SK-N-SH (cell line): ENCODE measurements at regions not wholly inside any gene's neighbourhood (a gene's known extent, or its start where the extent isn't known, plus 50 kb on each side); places are given as distances from the start of the nearest gene placed in this dataset.

Experiments
- CTCF ChIA-PET: fragments of 300-600, 350-600 bp; formaldehyde crosslinking; extraction: SDS; loops from one replicate; lab custom pipeline; 2021; lab: Yijun Ruan, JAX
- POLR2A ChIA-PET: fragments of 350-600 bp; sonication (Branson Sonifier 250); formaldehyde crosslinking; extraction: SDS; loops from one replicate; lab custom pipeline; 2020; ENCODE audit warnings: antibody characterized with exemption, inconsistent platforms; lab: Yijun Ruan, JAX
- DNase-seq: peaks from one replicate; pipeline ENCODE4 v3.0.0; 2012
- H2AFZ ChIP-seq: fragments of 200-600 bp; sonication (generic); 2 replicates; pipeline ENCODE4 v1.8.1; 2016; ENCODE audit warnings: antibody characterized with exemption, mild to moderate bottlenecking, low read depth
- H3F3A ChIP-seq: fragments of 200-600 bp; sonication (generic); replicated peaks from 2 replicates; pipeline ENCODE3; 2016; ENCODE audit warnings: antibody characterized with exemption, mild to moderate bottlenecking; ENCODE audit not compliant: insufficient read depth
- H3K27ac ChIP-seq, 2 experiments: fragments of 200-500 bp in 1 of 2; fragments of 200-600 bp in 1 of 2; sonication (Bioruptor generic) in 1 of 2; sonication (generic), shearing (Covaris generic) in 1 of 2; 2 replicates each; pipeline versions ENCODE4 v1.5.1 to v1.6.1; 2014 to 2016; ENCODE audit warnings: low read depth in 2 of 2, inconsistent platforms in 1 of 2, low read length in 1 of 2, mild to moderate bottlenecking in 1 of 2, mixed read lengths in 1 of 2
- H3K27me3 ChIP-seq: fragments of 200-600 bp; sonication (generic), shearing (Covaris generic); 2 replicates; pipeline ENCODE4 v1.6.1; 2016; ENCODE audit warnings: mixed run types; ENCODE audit not compliant: insufficient read depth
- H3K36me3 ChIP-seq, 2 experiments: fragments of 200-500 bp in 1 of 2; fragments of 200-600 bp in 1 of 2; sonication (Bioruptor generic) in 1 of 2; sonication (generic) in 1 of 2; replicated peaks in 1 of 2; 2 replicates each; pipeline versions ENCODE3 to v1.5.1; 2014 to 2016; ENCODE audit warnings: low read length in 1 of 2, mild to moderate bottlenecking in 1 of 2; ENCODE audit not compliant: insufficient read depth in 2 of 2, control insufficient read depth in 1 of 2
- H3K4me1 ChIP-seq, 2 experiments: fragments of 200-500 bp in 1 of 2; fragments of 200-600 bp in 1 of 2; sonication (Bioruptor generic) in 1 of 2; sonication (generic), shearing (Covaris generic) in 1 of 2; 2 replicates each; pipeline versions ENCODE4 v1.5.1 to v1.6.1; 2014 to 2016; ENCODE audit warnings: low read depth in 1 of 2, low read length in 1 of 2, mixed run types in 1 of 2; ENCODE audit not compliant: insufficient read depth in 2 of 2, control insufficient read depth in 1 of 2
- H3K4me2 ChIP-seq: fragments of 200-600 bp; sonication (generic), shearing (Covaris generic); 2 replicates; pipeline ENCODE4 v1.6.1; 2017; ENCODE audit warnings: mixed run types
- H3K4me3 ChIP-seq, 2 experiments: fragments of 200-500 bp in 1 of 2; fragments of 200-600 bp in 1 of 2; sonication (Bioruptor generic) in 1 of 2; sonication (generic), shearing (Covaris generic) in 1 of 2; 2 replicates each; pipeline versions ENCODE4 v1.5.1 to v1.8.1; 2014 to 2016; ENCODE audit warnings: low read depth in 2 of 2, inconsistent platforms in 1 of 2, low read length in 1 of 2, mild to moderate bottlenecking in 1 of 2, mixed read lengths in 1 of 2, moderate library complexity in 1 of 2
- H3K79me2 ChIP-seq: fragments of 200-600 bp; sonication (generic); 2 replicates; pipeline ENCODE4 v1.8.1; 2017; ENCODE audit warnings: mild to moderate bottlenecking; ENCODE audit not compliant: insufficient read depth
- H3K9ac ChIP-seq: fragments of 200-600 bp; sonication (generic); 2 replicates; pipeline ENCODE4 v1.6.1; 2017; ENCODE audit warnings: mixed run types
- H3K9me2 ChIP-seq: fragments of 200-600 bp; sonication (generic); 2 replicates; pipeline ENCODE4 v1.6.1; 2017; ENCODE audit warnings: mixed run types
- H3K9me3 ChIP-seq: fragments of 200-600 bp; sonication (generic); 2 replicates; pipeline ENCODE4 v1.6.1; 2017; ENCODE audit warnings: mixed run types, mild to moderate bottlenecking, moderate library complexity
- H4K20me1 ChIP-seq: fragments of 200-600 bp; sonication (generic); 2 replicates; pipeline ENCODE4 v1.6.1; 2017; ENCODE audit warnings: mild to moderate bottlenecking, mixed run types; ENCODE audit not compliant: insufficient read depth
- EP300 ChIP-seq, 2 experiments: IDR thresholded peaks; 2 replicates each; pipeline versions ENCODE4 v1.4.0 to v1.6.1; 2012; ENCODE audit warnings: borderline replicate concordance in 1 of 2, low read depth in 1 of 2, low read length in 1 of 2
- EZH2phosphoT487 ChIP-seq: fragments of 200-600 bp; sonication (generic); IDR thresholded peaks from 2 replicates; pipeline ENCODE4 v1.6.1; 2017; ENCODE audit warnings: low read depth, mixed run types, mild to moderate bottlenecking, antibody characterized with exemption, moderate library complexity, borderline replicate concordance
- MEF2A ChIP-seq: IDR thresholded peaks from 2 replicates; pipeline ENCODE4 v1.4.0; 2012; ENCODE audit warnings: low read depth, borderline replicate concordance
- MXI1 ChIP-seq: IDR thresholded peaks from 2 replicates; pipeline ENCODE4 v1.6.1; 2012; ENCODE audit warnings: mild to moderate bottlenecking, low read depth, low read length, improper control_type of control experiment
- NFIC ChIP-seq: IDR thresholded peaks from 2 replicates; pipeline ENCODE4 v1.4.0; 2012; ENCODE audit warnings: borderline replicate concordance
- TCF12 ChIP-seq: IDR thresholded peaks from 2 replicates; pipeline ENCODE4 v1.4.0; 2012
- USF1 ChIP-seq: IDR thresholded peaks from 2 replicates; pipeline ENCODE4 v1.4.0; 2012; ENCODE audit warnings: low read depth, borderline replicate concordance
- YY1 ChIP-seq: IDR thresholded peaks from 2 replicates; pipeline ENCODE4 v1.4.0; 2012; ENCODE audit warnings: low read depth, mild to moderate bottlenecking
- WGBS: methylation state at CpG from one replicate; pipeline ENCODE4 v1.1.6; 2017; ENCODE audit warnings: low lambda C conversion rate; 5-methylcytosine and 5-hydroxymethylcytosine counted together
- TF ChIP-seq, protein P1 (sequence below): IDR thresholded peaks from 2 replicates; pipeline ENCODE4 v1.4.0; 2012; ENCODE audit warnings: low read depth, borderline replicate concordance
- TF ChIP-seq, protein P2 (sequence below): fragments of 200-600 bp; sonication (generic); IDR thresholded peaks from 2 replicates; pipeline ENCODE4 v1.6.1; 2017; ENCODE audit warnings: antibody characterized with exemption, mild to moderate bottlenecking, moderate library complexity
- TF ChIP-seq, protein P3 (sequence below): fragments of 150-350 bp; IDR thresholded peaks from 2 replicates; pipeline ENCODE4 v1.6.1; 2016; ENCODE audit warnings: mild to moderate bottlenecking, low read depth, low read length

- Histone ChIP-seq H3K9me2 (no peaks in the 10 kb centered on the region), H3K79me2 (no peaks in the 10 kb centered on the region)
- TF ChIP-seq MEF2A (no peak), USF1 (no peak), TCF12 (no peak), YY1 (no peak), MXI1 (no peak), EZH2phosphoT487 (no peak), NFIC (no peak), EP300 (IDR thresholded peaks at IDR 0.05; ENCODE audit: borderline replicate concordance in 1 of 2, low read depth in 1 of 2, low read length in 1 of 2) (no peak)
- TF ChIP-seq, protein P1, sequence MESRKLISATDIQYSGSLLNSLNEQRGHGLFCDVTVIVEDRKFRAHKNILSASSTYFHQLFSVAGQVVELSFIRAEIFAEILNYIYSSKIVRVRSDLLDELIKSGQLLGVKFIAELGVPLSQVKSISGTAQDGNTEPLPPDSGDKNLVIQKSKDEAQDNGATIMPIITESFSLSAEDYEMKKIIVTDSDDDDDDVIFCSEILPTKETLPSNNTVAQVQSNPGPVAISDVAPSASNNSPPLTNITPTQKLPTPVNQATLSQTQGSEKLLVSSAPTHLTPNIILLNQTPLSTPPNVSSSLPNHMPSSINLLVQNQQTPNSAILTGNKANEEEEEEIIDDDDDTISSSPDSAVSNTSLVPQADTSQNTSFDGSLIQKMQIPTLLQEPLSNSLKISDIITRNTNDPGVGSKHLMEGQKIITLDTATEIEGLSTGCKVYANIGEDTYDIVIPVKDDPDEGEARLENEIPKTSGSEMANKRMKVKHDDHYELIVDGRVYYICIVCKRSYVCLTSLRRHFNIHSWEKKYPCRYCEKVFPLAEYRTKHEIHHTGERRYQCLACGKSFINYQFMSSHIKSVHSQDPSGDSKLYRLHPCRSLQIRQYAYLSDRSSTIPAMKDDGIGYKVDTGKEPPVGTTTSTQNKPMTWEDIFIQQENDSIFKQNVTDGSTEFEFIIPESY, result no peak
- TF ChIP-seq, protein P2, sequence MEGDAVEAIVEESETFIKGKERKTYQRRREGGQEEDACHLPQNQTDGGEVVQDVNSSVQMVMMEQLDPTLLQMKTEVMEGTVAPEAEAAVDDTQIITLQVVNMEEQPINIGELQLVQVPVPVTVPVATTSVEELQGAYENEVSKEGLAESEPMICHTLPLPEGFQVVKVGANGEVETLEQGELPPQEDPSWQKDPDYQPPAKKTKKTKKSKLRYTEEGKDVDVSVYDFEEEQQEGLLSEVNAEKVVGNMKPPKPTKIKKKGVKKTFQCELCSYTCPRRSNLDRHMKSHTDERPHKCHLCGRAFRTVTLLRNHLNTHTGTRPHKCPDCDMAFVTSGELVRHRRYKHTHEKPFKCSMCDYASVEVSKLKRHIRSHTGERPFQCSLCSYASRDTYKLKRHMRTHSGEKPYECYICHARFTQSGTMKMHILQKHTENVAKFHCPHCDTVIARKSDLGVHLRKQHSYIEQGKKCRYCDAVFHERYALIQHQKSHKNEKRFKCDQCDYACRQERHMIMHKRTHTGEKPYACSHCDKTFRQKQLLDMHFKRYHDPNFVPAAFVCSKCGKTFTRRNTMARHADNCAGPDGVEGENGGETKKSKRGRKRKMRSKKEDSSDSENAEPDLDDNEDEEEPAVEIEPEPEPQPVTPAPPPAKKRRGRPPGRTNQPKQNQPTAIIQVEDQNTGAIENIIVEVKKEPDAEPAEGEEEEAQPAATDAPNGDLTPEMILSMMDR, result no peak
- TF ChIP-seq, protein P3, sequence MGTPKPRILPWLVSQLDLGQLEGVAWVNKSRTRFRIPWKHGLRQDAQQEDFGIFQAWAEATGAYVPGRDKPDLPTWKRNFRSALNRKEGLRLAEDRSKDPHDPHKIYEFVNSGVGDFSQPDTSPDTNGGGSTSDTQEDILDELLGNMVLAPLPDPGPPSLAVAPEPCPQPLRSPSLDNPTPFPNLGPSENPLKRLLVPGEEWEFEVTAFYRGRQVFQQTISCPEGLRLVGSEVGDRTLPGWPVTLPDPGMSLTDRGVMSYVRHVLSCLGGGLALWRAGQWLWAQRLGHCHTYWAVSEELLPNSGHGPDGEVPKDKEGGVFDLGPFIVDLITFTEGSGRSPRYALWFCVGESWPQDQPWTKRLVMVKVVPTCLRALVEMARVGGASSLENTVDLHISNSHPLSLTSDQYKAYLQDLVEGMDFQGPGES, result no peak
- TF ChIP-seq, all 33 proteins: peak for 0
- 20% methylated on average over 7 of the region's 8 CpGs for WGBS
- no peak overlapping the region for H3K4me3 ChIP-seq
- H3K27me3 ChIP-seq, result no peaks in the 10 kb centered on the region
- POLR2A ChIA-PET, result no interaction called here
- H3F3A ChIP-seq, result no peaks in the 10 kb centered on the region
- no peaks in the 10 kb centered on the region for H3K9me3 ChIP-seq
- no peaks in the 10 kb centered on the region for H3K4me1 ChIP-seq
- no peaks in the 10 kb centered on the region for H4K20me1 ChIP-seq
- H3K27ac ChIP-seq, result no peak overlapping the region
- DNase-seq, result no peak
- no peak overlapping the region for H2AFZ ChIP-seq
- CTCF ChIA-PET, result interaction anchor here (1.1 to 3.2 kb wide), 2 partner anchors 11 to 197 kb away, joined by 4 to 11 read pairs; no protein-coding TSS in a partner anchor
- H3K9ac ChIP-seq, result no peak overlapping the region
- no peaks in the 10 kb centered on the region for H3K36me3 ChIP-seq
- H3K4me2 ChIP-seq, result no peak overlapping the region
Observed at GRCh38 chr12:127304751-127305725, 961.9 kb upstream of the TMEM132C start.
